ENCODE measurements at regions not wholly inside any gene's neighbourhood (a gene's known extent, or its start where the extent isn't known, plus 50 kb on each side); places are given as distances from the start of the nearest gene placed in this dataset.

GRCh38 chr6:106912091-106912490 lies 62.4 kb downstream of the CD24 start:
- ATAC-seq: no peak
- TF ChIP-seq SMAD5 (IDR thresholded peaks at IDR 0.05; ENCODE audit: low read depth): no peak
- TF ChIP-seq CREM (IDR thresholded peaks at IDR 0.05; ENCODE audit: low read depth): no peak
- no peak for TF ChIP-seq MLLT1 (IDR thresholded peaks at IDR 0.05)
- TF ChIP-seq CBX3 (IDR thresholded peaks at IDR 0.05; ENCODE audit: borderline replicate concordance, low read depth): no peak
- no peak for TF ChIP-seq ATF7 (IDR thresholded peaks at IDR 0.05; ENCODE audit: low read depth)
- no peak for TF ChIP-seq SREBF1 (IDR thresholded peaks at IDR 0.05; ENCODE audit: low read length)
- TF ChIP-seq RAD21 (IDR thresholded peaks at IDR 0.05; ENCODE audit: insufficient read depth, low read depth, low read length): no peak
- no peak for TF ChIP-seq JUNB (IDR thresholded peaks at IDR 0.05)
- TF ChIP-seq ELK1 (IDR thresholded peaks at IDR 0.05; ENCODE audit: low read depth, low read length): no peak
- no peak for TF ChIP-seq RFX5 (IDR thresholded peaks at IDR 0.05; ENCODE audit: low read depth, low read length)
- TF ChIP-seq YY1 (IDR thresholded peaks at IDR 0.05; ENCODE audit: low read depth, low read length): no peak
- no peak for TF ChIP-seq TCF12 (IDR thresholded peaks at IDR 0.05; ENCODE audit: low read depth, low read length)
- no peak for TF ChIP-seq MYB (IDR thresholded peaks at IDR 0.05; ENCODE audit: borderline replicate concordance, low read depth, low read length)
- no peak for TF ChIP-seq KAT2A (conservative IDR thresholded peaks at IDR 0.05; ENCODE audit: control insufficient read depth, low read depth, low read length)
- no peak for TF ChIP-seq ZBTB11 (CRISPR knock-in tag; IDR thresholded peaks at IDR 0.05)
- no peaks in the 10 kb centered on the region for H3K27me3 ChIP-seq (replicated peaks in 1 of 2; ENCODE audit: control insufficient read depth in 2 of 2, insufficient read depth in 2 of 2, low read length in 1 of 2)
- ChIA-PET RAD21 (ENCODE audit: unreplicated experiment) (no interaction called here), SMC1A (ENCODE audit: uncharacterized antibody, unreplicated experiment) (no interaction called here), POLR2A (no interaction called here), CTCF (no interaction called here)
- FAIRE-seq: no peak
- no peak overlapping the region for H3K9ac ChIP-seq (ENCODE audit: control insufficient read depth, insufficient read depth, low read length)
- no peaks in the 10 kb centered on the region for H3K4me1 ChIP-seq (ENCODE audit: control insufficient read depth, insufficient read depth, low read length)
- H3K27ac ChIP-seq (ENCODE audit: control insufficient read depth, insufficient read depth): no peak overlapping the region
- no peak for DNase-seq (ENCODE audit: low read depth, low spot score)
- H3K4me2 ChIP-seq (ENCODE audit: control insufficient read depth, insufficient read depth): no peak overlapping the region
- no peaks in the 10 kb centered on the region for H4K20me1 ChIP-seq (ENCODE audit: control insufficient read depth, insufficient read depth)
- BruUV-seq (replicated peaks): no TSS peak
- no peaks in the 10 kb centered on the region; the same call in 2 of the 3 replicates for H3K9me3 ChIP-seq (replicated peaks; ENCODE audit: control insufficient read depth, insufficient read depth, low read length)
- H3K79me2 ChIP-seq (ENCODE audit: control insufficient read depth, insufficient read depth, low read length): no peaks in the 10 kb centered on the region
- no peak overlapping the region for H3K4me3 ChIP-seq
- intact Hi-C loops (cut with micrococcal nuclease; ENCODE audit: unreplicated experiment): no loop called here
- H2AFZ ChIP-seq (ENCODE audit: control insufficient read depth, low read depth, low read length): no peak overlapping the region
- no peaks in the 10 kb centered on the region for H3K36me3 ChIP-seq (ENCODE audit: control insufficient read depth in 2 of 2, insufficient read depth in 2 of 2, low read length in 1 of 2)
- in situ Hi-C loops (cut with MboI): no loop called here
